Vagina (tissue), 2 donors: ENCODE measurements at regions not wholly inside any gene's neighbourhood (a gene's known extent, or its start where the extent isn't known, plus 50 kb on each side); places are given as distances from the start of the nearest gene placed in this dataset.

Experiments used
- DNase-seq, 2 donors: peaks; one replicate each; pipeline ENCODE4 v3.0.0-alpha.2; 2017; ENCODE audit errors: extremely low spot score in 2 of 2
- H3K27ac ChIP-seq: fragments of 200-600 bp; sonication (generic); one replicate; pipeline ENCODE4 v1.5.1; 2019
- H3K27me3 ChIP-seq: fragments of 200-600 bp; sonication (generic); one replicate; pipeline ENCODE4 v1.5.1; 2019
- H3K36me3 ChIP-seq, 2 donors: fragments of 200-600 bp; sonication (generic); one replicate each; pipeline ENCODE4 v1.5.1; 2017 to 2019
- H3K4me1 ChIP-seq: fragments of 200-600 bp; sonication (generic); one replicate; pipeline ENCODE4 v1.5.1; 2019
- H3K4me3 ChIP-seq, 2 donors: fragments of 200-600 bp; sonication (generic); 1 replicate in 1 of 2; 2 replicates in 1 of 2; pipeline ENCODE4 v1.5.1; 2016 to 2019
- H3K9me3 ChIP-seq: fragments of 200-600 bp; sonication (generic); one replicate; pipeline ENCODE4 v1.5.1; 2019
- POLR2A ChIP-seq, 2 donors: fragments of 450-650 bp; IDR thresholded peaks; one replicate each; pipeline ENCODE4 v1.6.1; 2017; ENCODE audit warnings: antibody characterized with exemption in 2 of 2, mild to moderate bottlenecking in 2 of 2, moderate library complexity in 2 of 2
- POLR2AphosphoS5 ChIP-seq, 2 donors: sonication (generic); formaldehyde crosslinking; IDR thresholded peaks; one replicate each; pipeline ENCODE4 v1.9.0; 2017; ENCODE audit warnings: antibody characterized with exemption in 2 of 2, mild to moderate bottlenecking in 2 of 2, low read depth in 1 of 2; ENCODE audit not compliant: insufficient read depth in 1 of 2
- intact Hi-C: fragments of 100-400 bp; cut with DNase I; formaldehyde crosslinking; loops from one replicate; pipeline ENCODE4 v1.15.1; 2023
- TF ChIP-seq, protein P1 (sequence below), 3 experiments: fragments of 450-650 bp in 2 of 3; fragments of 200-600 bp in 1 of 3; sonication (generic) in 1 of 3; IDR thresholded peaks; one replicate each; pipeline ENCODE4 v1.5.1; 2017 to 2019; ENCODE audit warnings: antibody characterized with exemption in 3 of 3, mild to moderate bottlenecking in 2 of 3, moderate library complexity in 2 of 3

GRCh38 chr2:143960177-143960576 is 559.7 kb downstream of the ZEB2 start:
- Histone ChIP-seq H3K4me3 (no peak overlapping the region), H3K9me3 (no peaks in the 10 kb centered on the region), H3K36me3 (no peaks in the 10 kb centered on the region), H3K27ac (no peak overlapping the region), H3K27me3 (no peaks in the 10 kb centered on the region), H3K4me1 (peaks cover 9% of the 10 kb centered on the region)
- TF ChIP-seq, protein P1, sequence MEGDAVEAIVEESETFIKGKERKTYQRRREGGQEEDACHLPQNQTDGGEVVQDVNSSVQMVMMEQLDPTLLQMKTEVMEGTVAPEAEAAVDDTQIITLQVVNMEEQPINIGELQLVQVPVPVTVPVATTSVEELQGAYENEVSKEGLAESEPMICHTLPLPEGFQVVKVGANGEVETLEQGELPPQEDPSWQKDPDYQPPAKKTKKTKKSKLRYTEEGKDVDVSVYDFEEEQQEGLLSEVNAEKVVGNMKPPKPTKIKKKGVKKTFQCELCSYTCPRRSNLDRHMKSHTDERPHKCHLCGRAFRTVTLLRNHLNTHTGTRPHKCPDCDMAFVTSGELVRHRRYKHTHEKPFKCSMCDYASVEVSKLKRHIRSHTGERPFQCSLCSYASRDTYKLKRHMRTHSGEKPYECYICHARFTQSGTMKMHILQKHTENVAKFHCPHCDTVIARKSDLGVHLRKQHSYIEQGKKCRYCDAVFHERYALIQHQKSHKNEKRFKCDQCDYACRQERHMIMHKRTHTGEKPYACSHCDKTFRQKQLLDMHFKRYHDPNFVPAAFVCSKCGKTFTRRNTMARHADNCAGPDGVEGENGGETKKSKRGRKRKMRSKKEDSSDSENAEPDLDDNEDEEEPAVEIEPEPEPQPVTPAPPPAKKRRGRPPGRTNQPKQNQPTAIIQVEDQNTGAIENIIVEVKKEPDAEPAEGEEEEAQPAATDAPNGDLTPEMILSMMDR (IDR thresholded peaks at IDR 0.05) = no peak
- TF ChIP-seq POLR2A (IDR thresholded peaks at IDR 0.05) (no peak), POLR2AphosphoS5 (IDR thresholded peaks at IDR 0.05; ENCODE audit: insufficient read depth in 1 of 2, low read depth in 1 of 2) (no peak)
- no peak for DNase-seq
- intact Hi-C loops = no loop called here

DNA sequence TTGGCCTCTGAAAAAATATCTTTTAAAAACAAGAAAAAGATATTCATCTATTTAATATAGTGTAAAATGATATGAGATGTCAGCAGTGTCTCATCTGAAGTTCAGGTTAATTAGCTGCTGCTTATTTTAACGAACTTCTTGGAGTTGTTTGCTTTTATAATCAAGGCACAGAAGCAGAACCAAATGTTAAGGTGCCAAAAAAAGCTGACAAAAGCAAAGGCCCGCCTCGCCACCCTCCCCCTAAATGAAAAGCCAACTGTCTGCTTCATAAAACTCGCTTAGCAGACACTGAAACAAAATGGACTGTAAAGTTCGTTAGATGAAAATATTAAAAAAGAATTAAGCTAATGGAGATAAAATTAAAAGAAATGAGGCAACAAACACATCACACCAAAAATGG is 562.6 kb downstream of the ZEB2 start:
- Histone ChIP-seq H3K27ac (no peak overlapping the region), H3K36me3 (no peaks in the 10 kb centered on the region), H3K27me3 (no peaks in the 10 kb centered on the region), H3K4me3 (no peak overlapping the region), H3K9me3 (no peaks in the 10 kb centered on the region), H3K4me1 (peaks cover 22% of the 10 kb centered on the region)
- DNase-seq = no peak
- TF ChIP-seq, protein P1 (IDR thresholded peaks at IDR 0.05) = no peak
- TF ChIP-seq POLR2AphosphoS5 (IDR thresholded peaks at IDR 0.05; ENCODE audit: insufficient read depth in 1 of 2, low read depth in 1 of 2) = no peak
- TF ChIP-seq POLR2A (IDR thresholded peaks at IDR 0.05) = no peak
- intact Hi-C loops = no loop called here

DNA sequence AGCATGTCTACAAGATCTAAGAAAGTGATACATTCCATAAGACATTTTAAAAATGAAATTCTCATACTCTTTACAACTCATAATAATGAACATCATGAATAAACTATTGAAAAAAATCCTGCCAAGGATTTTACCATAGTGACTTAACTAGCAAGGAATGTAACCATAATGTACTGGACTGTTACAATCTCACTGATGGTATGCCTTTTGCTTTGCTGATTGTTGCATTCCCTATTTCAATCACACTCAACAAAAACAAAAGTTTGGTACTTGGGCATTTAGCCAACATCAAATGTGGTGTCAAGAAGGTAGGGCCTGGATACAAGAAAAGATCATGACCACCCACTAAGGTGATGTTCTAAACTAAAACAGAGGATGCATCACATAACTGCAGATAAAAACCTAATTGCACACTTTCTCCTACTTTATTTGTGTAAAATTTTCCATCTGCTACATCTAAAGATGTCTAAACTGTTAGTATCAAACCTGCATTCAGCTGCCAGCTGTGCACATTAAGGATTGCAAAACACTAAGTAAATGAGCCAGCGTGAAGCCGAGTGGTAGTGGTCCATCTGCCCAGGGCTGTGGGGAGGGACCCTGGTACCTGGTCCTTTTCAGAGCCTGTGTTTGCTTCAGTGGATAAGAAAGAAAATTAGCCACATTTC is 564.4 kb downstream of the ZEB2 start:
- TF ChIP-seq, protein P1 (IDR thresholded peaks at IDR 0.05) = no peak
- TF ChIP-seq POLR2AphosphoS5 (IDR thresholded peaks at IDR 0.05; ENCODE audit: insufficient read depth in 1 of 2, low read depth in 1 of 2) (no peak), POLR2A (IDR thresholded peaks at IDR 0.05) (no peak)
- intact Hi-C loops = no loop called here
- Histone ChIP-seq H3K4me3 (no peak overlapping the region), H3K9me3 (no peaks in the 10 kb centered on the region), H3K36me3 (no peaks in the 10 kb centered on the region), H3K4me1 (peaks cover 22% of the 10 kb centered on the region), H3K27me3 (no peaks in the 10 kb centered on the region), H3K27ac (peak overlapping the region; percentile 52)
- no peak for DNase-seq

GRCh38 chr2:143954844-143955243 is 565.1 kb downstream of the ZEB2 start:
- TF ChIP-seq, protein P1 (IDR thresholded peaks at IDR 0.05) = no peak
- TF ChIP-seq POLR2A (IDR thresholded peaks at IDR 0.05) (no peak), POLR2AphosphoS5 (IDR thresholded peaks at IDR 0.05; ENCODE audit: insufficient read depth in 1 of 2, low read depth in 1 of 2) (no peak)
- Histone ChIP-seq H3K36me3 (no peaks in the 10 kb centered on the region), H3K4me1 (peaks cover 22% of the 10 kb centered on the region), H3K9me3 (no peaks in the 10 kb centered on the region), H3K27me3 (no peaks in the 10 kb centered on the region), H3K27ac (peak overlapping the region; percentile 52), H3K4me3 (no peak overlapping the region)
- no peak for DNase-seq
- intact Hi-C loops = no loop called here

DNA sequence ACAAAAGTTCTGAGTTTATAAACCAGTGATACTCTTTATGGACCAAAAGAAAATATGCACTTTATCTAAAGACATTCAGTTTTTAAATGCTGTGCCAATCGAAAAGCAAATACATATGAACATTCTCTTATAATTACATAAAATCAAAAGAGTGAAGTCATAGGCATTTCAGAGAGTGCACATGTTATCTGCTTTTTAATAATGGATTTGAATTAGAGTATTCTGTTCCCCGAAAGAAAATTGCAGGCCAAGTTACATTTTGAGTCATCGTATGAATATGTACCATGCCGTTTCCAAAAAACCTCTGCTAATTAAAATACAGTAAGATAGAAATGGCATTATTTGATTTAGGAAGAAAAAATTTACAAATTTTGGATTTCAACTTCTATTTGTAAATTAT is 565.7 kb downstream of the ZEB2 start:
- Histone ChIP-seq H3K9me3 (no peaks in the 10 kb centered on the region), H3K27ac (peak overlapping the region; percentile 80), H3K4me1 (peaks cover 22% of the 10 kb centered on the region), H3K4me3 (no peak overlapping the region), H3K27me3 (no peaks in the 10 kb centered on the region), H3K36me3 (no peaks in the 10 kb centered on the region)
- intact Hi-C loops = no loop called here
- TF ChIP-seq, protein P1 (IDR thresholded peaks at IDR 0.05) = no peak
- TF ChIP-seq POLR2AphosphoS5 (IDR thresholded peaks at IDR 0.05; ENCODE audit: insufficient read depth in 1 of 2, low read depth in 1 of 2) (no peak), POLR2A (IDR thresholded peaks at IDR 0.05) (no peak)
- no peak for DNase-seq
